Spleen (tissue), 7 donors: ENCODE measurements at regions not wholly inside any gene's neighbourhood (a gene's known extent, or its start where the extent isn't known, plus 50 kb on each side); places are given as distances from the start of the nearest gene placed in this dataset.

Experiments
- CTCF ChIP-seq, 11 experiments: fragments of 200-600 bp in 7 of 11; fragments of 450-650 bp in 4 of 11; sonication (generic) in 4 of 11; IDR thresholded peaks in 8 of 11; conservative IDR thresholded peaks in 3 of 11; 1 replicate in 7 of 11; 2 replicates in 4 of 11; pipeline versions ENCODE4 v1.4.0 to v1.8.0; 2016 to 2021; ENCODE audit warnings: antibody characterized with exemption in 11 of 11, inconsistent platforms in 4 of 11, mild to moderate bottlenecking in 1 of 11
- POLR2A ChIP-seq, 3 donors: fragments of 450-650 bp; IDR thresholded peaks; one replicate each; pipeline ENCODE4 v1.5.1; 2017; ENCODE audit warnings: antibody characterized with exemption in 3 of 3, mild to moderate bottlenecking in 1 of 3
- donor health status: DM: no; HTN: no; CAD: no; lungs with moderate emphysema.
- donor health status: DM: no; HTN: no; CAD: no.
- donor health status: DM: no; HTN: no; CAD: no.

DNA sequence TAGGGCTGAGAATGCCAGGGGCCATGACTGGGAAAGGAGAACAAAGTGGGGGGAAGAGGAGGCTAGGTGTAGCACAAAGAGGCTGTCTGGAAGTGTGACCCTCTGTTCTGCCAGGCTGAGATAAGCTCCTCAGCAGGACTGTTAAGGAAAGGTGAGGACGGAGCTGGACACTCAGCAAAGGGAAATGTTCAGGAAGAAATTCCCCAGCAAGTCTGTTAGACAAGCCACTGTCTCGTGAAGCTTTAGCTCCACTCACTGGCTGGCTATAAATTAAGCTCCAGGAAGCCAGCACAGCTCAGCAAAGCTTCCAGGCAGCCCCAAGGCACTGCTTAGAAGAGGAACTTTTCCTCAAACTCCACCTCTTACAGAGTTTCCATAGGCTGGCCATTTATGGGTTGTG, 181.2 kb upstream of the API5 start:
- TF ChIP-seq POLR2A (IDR thresholded peaks at IDR 0.05), result no peak
- TF ChIP-seq CTCF (IDR thresholded peaks at IDR 0.05 in 8 of 11, conservative IDR thresholded peaks at IDR 0.05 in 3 of 11), result no peak
